Jurkat, Clone E6-1 (cell line): ENCODE measurements at regions not wholly inside any gene's neighbourhood (a gene's known extent, or its start where the extent isn't known, plus 50 kb on each side); places are given as distances from the start of the nearest gene placed in this dataset.
A peak's percentile ranks its signal among the peaks of the same experiment; 100 is the strongest.

Experiments
- DNase-seq: peaks from one replicate; pipeline ENCODE4 v3.0.0-alpha.2; 2011; ENCODE audit warnings: low read depth, low spot score
- H3K4me3 ChIP-seq: 2 replicates; pipeline ENCODE4 v1.5.1; 2011; ENCODE audit warnings: mild to moderate bottlenecking, low read length, control low read depth, moderate library complexity

DNA sequence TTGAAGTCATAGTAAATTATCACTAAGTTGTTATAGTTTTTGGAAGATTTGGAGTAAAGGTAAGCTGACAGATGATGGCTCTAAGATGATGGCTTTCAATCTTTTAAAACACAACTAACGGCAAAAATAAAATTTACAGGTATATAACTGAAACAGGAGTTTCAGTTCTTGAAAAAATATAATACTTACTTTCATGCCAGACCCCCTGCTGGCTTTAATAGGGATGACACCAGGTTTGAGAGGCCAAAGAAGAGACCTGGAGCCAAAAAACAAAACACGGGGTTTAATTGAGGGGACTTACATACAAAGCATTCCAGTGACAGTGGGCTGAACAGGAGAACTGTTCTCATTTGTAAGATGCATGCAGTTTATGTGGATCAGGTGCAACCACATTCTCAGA, 301.7 kb upstream of the PCSK5 start:
- H3K4me3 ChIP-seq = no peak overlapping the region
- no peak for DNase-seq

DNA sequence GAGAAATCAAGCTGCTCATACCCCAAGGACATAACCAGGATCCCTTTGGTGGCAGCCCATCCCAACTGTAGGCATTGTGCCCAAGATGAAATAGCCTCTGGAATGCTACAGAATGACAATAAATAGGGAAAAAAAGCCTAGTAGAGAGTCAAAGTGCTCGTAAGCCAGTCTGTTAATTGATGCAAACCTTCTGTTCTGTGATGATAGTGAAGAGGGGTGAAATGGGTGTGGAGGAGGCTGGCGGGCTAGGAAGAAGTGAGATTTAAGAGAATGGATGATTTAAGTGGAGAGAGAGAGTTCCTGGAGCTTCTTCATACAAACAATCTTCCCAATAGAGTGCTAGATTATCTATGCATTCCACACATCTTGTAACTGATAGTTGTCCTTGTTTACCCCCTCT, 301.0 kb upstream of the PCSK5 start:
- DNase-seq = no peak
- no peak overlapping the region for H3K4me3 ChIP-seq

DNA sequence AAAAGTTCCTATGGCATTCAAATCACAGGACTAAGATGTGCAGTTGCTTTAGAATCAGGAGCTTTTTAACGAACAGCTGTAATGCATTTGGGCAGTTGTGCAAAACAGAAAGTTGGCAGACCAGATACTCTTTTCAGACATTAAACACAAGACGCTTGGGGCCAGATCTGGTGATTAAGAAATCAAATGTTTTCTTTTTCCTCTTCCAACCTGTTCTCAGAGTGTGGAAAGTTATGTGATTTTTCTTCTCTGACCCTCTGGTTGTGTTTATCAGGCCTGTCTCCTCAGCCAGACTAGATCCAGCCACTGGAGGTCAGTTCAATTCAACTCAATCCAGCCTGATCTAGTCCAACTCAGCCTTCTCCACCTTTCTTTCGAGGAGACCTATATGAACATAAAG, 298.5 kb upstream of the PCSK5 start:
- no peak for DNase-seq
- no peak overlapping the region for H3K4me3 ChIP-seq

DNA sequence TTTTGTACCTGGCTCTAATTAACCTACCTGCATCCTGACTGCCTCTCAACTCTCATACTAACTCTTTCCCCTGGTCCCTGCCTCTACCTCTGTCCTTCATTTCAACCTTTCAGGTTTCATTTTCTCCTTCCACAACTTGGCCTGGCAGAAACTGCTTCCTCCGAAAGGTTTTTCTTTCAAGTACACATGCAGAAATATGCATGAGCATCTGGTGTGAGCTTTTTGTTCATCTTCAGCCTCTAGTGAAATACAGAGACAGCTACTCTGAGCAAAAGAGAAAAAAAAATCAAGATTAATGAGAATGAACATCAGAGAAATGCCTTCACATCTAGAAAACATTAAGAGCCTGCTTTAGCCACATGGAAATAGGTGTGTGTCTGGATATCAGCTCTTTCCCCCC, 297.9 kb upstream of the PCSK5 start:
- no peak overlapping the region for H3K4me3 ChIP-seq

DNA sequence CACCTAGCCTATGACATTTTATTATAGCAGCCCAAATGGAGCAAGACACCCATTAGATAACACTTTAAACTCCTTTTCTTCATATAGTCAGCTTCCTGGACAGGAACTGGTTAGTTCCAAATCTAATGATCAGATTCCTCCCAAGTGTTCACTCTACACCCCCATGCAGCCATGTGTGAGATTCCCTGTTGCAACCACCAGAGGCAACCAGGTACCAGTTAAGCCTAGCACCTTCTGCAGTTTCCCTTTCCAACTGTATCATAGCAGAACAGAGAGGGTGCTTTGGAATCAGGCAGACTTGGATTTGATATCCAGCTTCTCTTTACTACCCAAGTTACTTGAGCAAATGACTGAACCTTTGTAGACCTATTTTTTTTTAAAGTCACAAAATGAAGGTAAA, 296.6 kb upstream of the PCSK5 start:
- no peak overlapping the region for H3K4me3 ChIP-seq
- no peak for DNase-seq

More for the DNA sequence above, 297.9 kb upstream of the PCSK5 start:
- DNase-seq = no peak

DNA sequence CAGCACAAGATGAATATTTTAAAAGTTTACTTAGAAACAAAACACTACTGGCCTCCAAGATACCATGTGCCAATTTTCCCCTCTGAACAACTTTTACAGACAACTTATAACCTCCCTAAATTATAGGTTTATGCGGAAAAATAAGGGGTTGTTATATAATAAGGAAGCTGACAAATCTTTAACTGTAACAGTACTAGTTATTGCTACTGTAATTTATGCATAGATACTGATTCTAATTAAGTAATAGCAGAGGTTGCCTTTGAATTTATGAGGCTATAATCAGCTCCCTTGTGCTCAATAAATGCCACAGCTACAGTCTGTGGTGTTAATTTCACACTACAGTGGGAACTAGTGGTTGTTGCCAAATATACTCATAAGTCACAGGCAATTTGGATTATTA, 291.3 kb upstream of the PCSK5 start:
- no peak for DNase-seq
- H3K4me3 ChIP-seq = no peak overlapping the region

DNA sequence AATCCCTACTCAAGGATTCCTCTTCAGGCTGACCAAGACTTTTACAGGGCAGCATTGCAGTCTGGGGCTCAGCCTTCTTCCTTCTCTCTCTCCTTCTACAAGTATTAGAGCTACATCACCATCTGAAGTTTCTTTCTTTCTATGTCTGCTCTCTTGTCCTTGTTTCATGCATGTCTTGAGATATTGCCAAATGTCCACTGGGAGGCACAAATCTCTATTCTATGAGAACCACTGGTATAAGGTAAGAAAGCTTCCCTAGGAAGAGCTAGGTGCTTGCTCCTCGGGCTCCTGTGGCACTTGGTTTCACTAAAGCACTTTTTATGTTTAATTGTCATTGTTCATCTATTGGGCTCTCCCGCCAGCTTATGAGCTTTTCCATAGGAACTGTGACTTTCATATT, 289.2 kb upstream of the PCSK5 start:
- DNase-seq = no peak
- no peak overlapping the region for H3K4me3 ChIP-seq

DNA sequence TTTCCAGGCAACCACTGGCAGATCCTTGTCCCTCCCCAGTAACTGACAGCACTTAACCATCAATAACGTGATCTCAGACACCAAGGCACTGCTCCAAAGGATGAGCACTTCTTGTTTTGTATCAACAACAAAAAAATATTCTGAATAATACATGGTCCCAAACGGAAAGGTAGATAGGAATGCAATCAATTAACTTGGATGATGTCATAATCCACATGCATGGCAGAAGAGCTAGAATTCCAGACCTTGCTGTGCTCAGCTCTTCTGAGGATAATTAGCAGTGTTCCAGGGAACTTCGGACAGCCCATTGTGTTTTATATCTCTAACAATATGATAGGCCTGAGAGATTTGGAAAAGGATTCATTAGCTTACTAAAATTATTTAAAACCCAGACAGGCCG, 288.4 kb upstream of the PCSK5 start:
- no peak overlapping the region for H3K4me3 ChIP-seq
- DNase-seq = no peak

DNA sequence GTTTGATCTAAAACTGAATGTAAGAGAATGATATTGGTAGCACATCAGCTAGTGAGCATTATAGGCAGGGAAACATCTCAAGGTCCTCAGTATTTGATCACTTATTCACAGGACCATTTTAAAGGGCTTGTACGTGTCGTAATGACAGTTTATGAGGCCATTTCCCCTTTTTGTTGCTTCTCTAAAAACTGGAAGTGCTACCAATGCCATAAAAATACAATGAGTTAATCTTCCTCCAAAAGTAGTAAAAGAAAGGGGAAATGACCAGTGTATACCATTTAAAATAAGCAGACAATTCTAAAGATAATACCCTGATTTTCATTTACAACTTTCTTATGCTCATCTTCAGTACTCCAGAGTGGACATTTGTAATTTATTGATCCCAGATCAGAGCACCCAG, 285.8 kb upstream of the PCSK5 start:
- no peak overlapping the region for H3K4me3 ChIP-seq
- DNase-seq = no peak

DNA sequence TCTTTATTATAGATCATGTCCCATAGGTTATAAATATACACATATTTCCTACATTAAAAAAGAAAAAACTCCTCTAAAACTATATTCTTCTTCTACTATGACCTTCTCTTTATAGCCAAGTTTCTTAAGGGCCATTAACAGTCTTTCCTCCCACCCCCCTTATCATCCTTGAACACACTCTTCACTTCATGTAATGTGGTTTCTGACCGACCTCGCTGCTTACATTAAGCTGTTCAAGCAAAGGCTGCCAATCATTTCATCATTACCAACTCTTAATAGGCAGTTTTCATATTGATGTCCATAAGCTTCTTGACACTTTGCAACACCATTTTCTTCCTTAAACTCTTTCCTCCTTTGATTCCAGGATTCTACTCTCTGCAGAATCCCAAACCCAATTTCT, 283.0 kb upstream of the PCSK5 start:
- no peak overlapping the region for H3K4me3 ChIP-seq
- DNase-seq = no peak

DNA sequence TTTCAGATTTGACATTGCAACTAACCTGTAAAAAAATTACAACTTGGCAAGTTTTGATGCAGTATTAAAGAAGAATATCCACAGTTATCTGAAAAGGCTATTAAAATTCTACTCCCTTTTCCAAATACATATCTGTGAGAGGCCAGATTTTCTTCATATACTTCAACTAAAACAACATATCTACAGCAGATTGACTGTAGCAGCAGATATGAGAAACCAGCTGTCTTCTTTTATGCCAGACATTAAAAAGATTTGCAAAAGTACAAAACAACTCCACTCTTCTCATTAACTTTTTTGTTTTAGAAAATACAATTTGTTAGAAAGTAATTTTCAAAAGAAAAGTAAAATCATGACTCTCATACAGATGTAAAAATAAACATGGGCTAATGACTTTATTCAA, 281.1 kb upstream of the PCSK5 start:
- no peak for DNase-seq
- H3K4me3 ChIP-seq = no peak overlapping the region

DNA sequence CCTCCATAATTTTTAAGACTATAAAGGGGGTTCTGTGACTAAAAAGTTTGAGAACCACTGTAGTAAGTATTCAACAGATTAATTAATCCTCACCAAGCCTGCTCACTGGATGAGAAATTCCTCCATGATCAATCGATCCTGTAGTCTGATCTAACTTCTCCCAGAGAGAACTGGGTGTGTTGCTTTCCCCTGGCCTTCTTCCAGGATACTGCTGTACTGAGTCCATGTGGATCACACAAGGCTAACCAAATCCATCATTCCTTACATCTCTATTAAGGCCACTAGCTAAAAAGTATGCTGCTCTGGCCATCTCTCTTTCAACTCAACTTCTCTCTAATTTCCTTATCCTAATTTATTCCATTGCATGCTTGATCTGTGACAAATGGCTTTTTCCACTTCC, 280.2 kb upstream of the PCSK5 start:
- no peak overlapping the region for H3K4me3 ChIP-seq
- DNase-seq = no peak

DNA sequence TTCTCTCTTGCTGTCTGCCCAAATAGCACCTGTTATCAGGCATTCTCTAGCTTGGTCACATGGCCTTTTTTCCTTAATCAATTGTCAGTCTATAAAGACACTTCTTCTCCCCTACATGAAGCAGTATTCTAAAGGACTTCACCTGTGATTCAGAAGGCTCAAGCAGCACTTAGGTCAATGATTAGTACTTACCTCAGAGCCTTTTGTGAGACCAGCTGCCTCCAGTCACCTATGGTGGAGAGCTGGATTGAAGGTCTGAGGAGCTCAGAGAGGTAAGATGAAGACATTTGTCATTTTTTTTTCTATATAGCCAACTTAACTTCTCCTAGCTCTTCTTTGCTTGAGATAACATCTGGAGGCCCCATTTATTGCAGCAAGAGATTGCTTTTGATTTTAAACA, 278.3 kb upstream of the PCSK5 start:
- DNase-seq = no peak
- no peak overlapping the region for H3K4me3 ChIP-seq

DNA sequence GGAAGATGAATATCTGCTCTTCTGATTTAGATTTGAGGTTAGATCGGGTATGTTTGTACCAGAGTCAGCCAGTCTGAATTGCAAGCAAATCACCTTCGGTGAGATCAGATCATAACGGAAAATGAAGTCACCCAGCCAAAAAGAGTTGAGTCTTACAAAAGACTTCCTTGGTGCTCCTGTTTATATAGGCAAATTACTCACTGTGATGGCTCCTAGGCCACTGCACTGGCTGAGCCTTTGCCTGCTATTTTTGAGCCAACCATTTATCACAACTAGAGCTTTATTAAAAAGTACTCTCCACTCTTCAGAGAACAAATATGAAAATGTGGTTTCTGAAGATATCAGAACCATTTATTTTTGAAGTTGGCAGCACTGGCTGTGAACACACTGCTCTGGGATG, 277.7 kb upstream of the PCSK5 start:
- H3K4me3 ChIP-seq = no peak overlapping the region
- DNase-seq = no peak

DNA sequence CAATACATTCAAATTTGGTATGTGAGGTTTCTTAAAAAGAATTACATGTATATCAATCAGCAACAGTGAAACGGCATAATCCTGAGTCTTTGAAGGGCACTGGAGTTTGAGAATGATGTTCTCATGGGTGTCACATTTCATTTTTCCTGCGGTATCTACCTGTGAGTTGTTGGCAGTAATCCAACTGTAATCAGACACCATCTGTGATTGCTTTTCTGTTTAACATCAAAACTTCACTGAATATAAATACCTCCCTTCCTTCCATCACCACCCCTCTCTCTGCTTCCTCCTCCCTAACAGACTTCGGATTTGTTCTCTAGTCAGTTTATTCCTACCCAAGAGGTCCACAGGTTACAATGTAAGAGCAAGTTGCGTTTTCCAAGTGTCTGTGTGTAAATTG, 275.2 kb upstream of the PCSK5 start:
- H3K4me3 ChIP-seq = no peak overlapping the region
- peak; percentile 28 for DNase-seq

DNA sequence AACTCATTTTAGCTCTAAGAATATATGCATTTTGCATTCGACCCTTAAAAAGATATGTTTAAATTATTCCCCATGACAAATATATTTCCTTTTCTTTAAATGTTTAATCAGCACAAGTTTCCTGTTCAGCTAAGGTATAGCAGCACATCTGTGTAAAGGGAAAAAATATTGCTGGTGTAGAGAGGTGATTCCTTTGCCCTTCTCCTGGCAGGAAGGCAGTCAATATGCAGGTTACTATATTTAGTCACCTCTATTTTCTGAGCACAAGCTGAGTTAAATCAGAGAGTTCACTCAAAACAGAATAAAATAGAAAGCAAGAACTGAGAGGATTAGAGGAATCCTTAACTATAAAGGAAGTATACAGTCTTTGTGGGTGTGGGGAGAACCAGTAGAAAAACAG, 274.4 kb upstream of the PCSK5 start:
- H3K4me3 ChIP-seq = no peak overlapping the region
- DNase-seq = no peak

DNA sequence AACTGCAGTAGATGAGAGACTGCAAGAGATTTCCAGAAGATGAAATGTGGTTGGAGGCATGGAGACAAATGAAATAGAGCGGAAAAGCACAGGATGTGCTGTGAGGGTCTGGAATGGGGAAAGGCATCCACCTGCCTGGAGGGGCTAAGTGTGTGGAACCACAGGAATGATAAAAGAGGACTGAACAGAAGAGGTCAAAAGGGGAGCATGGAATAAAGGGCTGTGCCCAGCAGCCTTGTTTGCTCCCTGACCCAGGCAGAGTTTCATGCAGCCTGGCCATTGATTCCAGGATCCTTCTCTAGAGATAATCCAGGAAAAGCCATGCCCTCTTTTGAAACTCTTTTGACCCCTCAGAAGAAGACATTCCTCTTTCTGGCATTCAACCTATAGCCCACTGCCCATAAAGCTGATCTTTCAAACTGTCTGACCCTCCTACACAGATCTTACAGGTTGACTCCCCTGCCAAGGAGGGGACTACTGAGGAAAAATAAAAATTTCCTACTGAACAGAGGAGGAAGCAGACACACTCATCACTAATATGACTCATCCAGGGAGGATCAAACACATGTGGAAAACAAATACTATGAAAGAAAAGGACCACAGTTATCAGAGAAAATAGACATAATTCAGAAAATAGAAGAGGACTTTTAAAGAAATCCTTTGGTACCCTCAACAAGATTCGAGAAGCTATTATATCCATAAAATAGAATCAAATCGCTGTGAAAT, 273.5 kb upstream of the PCSK5 start:
- H3K4me3 ChIP-seq = no peak overlapping the region
- no peak for DNase-seq

DNA sequence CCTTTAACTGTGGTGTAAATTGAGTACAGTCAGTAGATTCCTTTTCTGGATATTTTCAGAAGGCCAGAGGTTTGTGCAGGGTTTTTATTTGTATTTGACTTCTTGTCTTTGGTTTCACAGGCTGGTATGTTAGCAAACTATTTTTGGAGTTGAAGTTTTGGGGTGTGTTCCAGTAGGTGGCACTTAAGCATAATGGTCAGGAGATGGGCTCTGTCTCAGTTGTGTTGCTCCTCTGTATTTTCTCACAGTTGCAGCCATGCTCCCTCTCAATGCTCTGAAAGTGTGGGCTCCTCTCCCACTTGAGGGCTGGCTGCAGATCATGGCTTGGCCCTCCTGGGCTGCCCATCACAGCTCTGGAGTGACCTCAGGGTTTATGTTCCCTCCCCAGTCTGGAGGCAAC, 267.0 kb upstream of the PCSK5 start:
- no peak overlapping the region for H3K4me3 ChIP-seq

DNA sequence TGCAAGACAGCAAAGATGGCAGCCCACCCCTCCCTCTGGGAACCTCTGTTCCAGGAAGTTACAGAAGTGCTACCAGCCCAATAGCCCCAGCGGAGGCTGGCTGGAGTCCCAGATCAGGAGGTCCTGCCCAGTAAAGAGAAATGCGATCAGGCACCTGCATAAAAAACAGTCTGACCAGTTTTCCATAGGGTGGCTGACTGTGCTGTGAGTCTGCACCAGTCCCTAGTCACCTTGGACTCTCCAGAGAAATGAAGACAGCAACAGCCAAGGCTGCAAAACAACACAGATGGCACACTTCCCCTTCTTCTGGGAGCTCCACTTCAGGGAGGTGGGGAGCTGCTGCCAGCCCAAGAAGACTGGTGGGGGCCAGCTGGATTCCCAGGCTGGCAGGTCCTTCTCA, 265.5 kb upstream of the PCSK5 start:
- H3K4me3 ChIP-seq = no peak overlapping the region
- no peak for DNase-seq

More for the DNA sequence above, 267.0 kb upstream of the PCSK5 start:
- no peak for DNase-seq

DNA sequence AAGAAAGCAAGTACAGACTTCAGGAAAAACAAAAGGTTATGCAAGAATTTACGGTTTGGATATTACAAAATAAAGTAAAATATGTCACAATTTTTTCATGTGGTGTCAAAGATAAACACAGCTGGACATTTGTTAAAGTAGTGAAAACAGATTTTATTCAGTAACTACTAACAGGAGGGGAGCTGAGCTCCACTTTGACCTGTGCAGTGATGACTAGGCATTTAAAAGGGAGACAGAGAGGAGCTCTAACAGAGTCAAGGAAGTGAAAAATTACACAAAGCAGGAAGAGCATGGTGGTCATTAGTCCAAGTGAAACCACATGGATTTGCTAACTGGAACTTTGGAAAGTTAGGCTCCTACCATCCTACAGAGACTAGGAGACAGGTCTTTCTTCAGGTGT, 263.6 kb upstream of the PCSK5 start:
- no peak overlapping the region for H3K4me3 ChIP-seq
- DNase-seq = no peak

DNA sequence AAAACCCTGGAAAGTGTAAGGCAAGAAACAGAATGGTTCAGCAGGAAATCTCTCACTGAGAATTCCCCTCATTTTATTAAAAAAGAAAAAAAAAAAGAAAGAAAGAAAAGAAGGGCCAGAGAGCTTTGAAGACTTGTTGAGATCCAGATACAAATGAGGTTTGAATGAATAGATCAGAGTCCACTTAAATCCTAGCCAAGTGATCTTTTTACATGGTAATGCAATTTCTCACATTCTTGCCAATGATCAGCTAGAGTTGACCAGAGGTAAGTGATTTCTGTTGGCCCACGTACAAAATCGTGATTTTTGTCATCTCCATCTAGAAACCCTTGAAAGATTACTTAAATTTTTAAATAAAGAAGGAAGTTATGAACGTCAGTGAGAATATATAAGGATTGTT, 261.5 kb upstream of the PCSK5 start:
- no peak for DNase-seq
- no peak overlapping the region for H3K4me3 ChIP-seq
